CD14-positive monocyte (primary cell): ENCODE measurements at regions not wholly inside any gene's neighbourhood (a gene's known extent, or its start where the extent isn't known, plus 50 kb on each side); places are given as distances from the start of the nearest gene placed in this dataset.

ENCODE experiments used
- DNase-seq, 3 donors: peaks; one replicate each; pipeline ENCODE4 v3.0.0-alpha.2; 2011 to 2022
- H2AFZ ChIP-seq: 2 replicates; pipeline ENCODE4 v1.6.0; 2012; ENCODE audit warnings: mild to moderate bottlenecking, low read depth, low read length, inconsistent platforms; ENCODE audit not compliant: insufficient read depth, poor library complexity, severe bottlenecking
- H3K27ac ChIP-seq, 2 donors: 1 replicate in 1 of 2; 2 replicates in 1 of 2; pipeline ENCODE4 v1.5.1; 2012 to 2013; ENCODE audit warnings: low read length in 2 of 2, control low read depth in 1 of 2, inconsistent platforms in 1 of 2, low read depth in 1 of 2, mild to moderate bottlenecking in 1 of 2
- H3K27me3 ChIP-seq, 2 donors: one replicate each; pipeline versions ENCODE4 v1.6.0 to v1.6.1; 2011 to 2013; ENCODE audit warnings: low read length in 2 of 2; ENCODE audit not compliant: control insufficient read depth in 2 of 2, insufficient read depth in 2 of 2
- H3K36me3 ChIP-seq, 2 donors: replicated peaks in 1 of 2; 1 replicate in 1 of 2; 2 replicates in 1 of 2; pipeline versions ENCODE4 v1.5.1 to v1.6.1; 2012 to 2013; ENCODE audit warnings: low read length in 2 of 2, control low read depth in 1 of 2, inconsistent platforms in 1 of 2, mild to moderate bottlenecking in 1 of 2; ENCODE audit not compliant: insufficient read depth in 2 of 2, control insufficient read depth in 1 of 2
- H3K4me1 ChIP-seq, 2 donors: 1 replicate in 1 of 2; 2 replicates in 1 of 2; pipeline versions ENCODE4 v1.5.1 to v1.6.1; 2012 to 2013; ENCODE audit warnings: low read length in 2 of 2, control low read depth in 1 of 2, inconsistent platforms in 1 of 2, mild to moderate bottlenecking in 1 of 2, moderate library complexity in 1 of 2; ENCODE audit not compliant: insufficient read depth in 2 of 2, control insufficient read depth in 1 of 2
- H3K4me2 ChIP-seq: replicated peaks from 2 replicates; pipeline ENCODE3; 2012; ENCODE audit warnings: low read length, moderate library complexity, mild to moderate bottlenecking; ENCODE audit not compliant: poor library complexity, severe bottlenecking; ENCODE audit errors: extremely low read depth
- H3K4me3 ChIP-seq, 3 experiments: fragments of 200-600 bp in 1 of 3; sonication (generic) in 1 of 3; replicated peaks in 1 of 3; 1 replicate in 2 of 3; 2 replicates in 1 of 3; pipeline ENCODE4 v1.5.1; 2011 to 2013; ENCODE audit warnings: low read length in 3 of 3, mild to moderate bottlenecking in 3 of 3, control low read depth in 2 of 3, low read depth in 2 of 3, inconsistent platforms in 1 of 3, moderate library complexity in 1 of 3
- H3K79me2 ChIP-seq: 2 replicates; pipeline ENCODE4 v1.6.0; 2012; ENCODE audit warnings: mild to moderate bottlenecking, control low read depth, inconsistent platforms, low read length, moderate library complexity; ENCODE audit not compliant: insufficient read depth
- H3K9ac ChIP-seq: 2 replicates; pipeline ENCODE4 v1.6.0; 2017; ENCODE audit warnings: low read length, mild to moderate bottlenecking; ENCODE audit not compliant: insufficient read depth, poor library complexity, severe bottlenecking
- H3K9me3 ChIP-seq, 2 donors: replicated peaks in 1 of 2; 1 replicate in 1 of 2; 2 replicates in 1 of 2; pipeline versions ENCODE4 v1.5.1 to v1.6.1; 2012 to 2013; ENCODE audit warnings: low read length in 2 of 2, control low read depth in 1 of 2; ENCODE audit not compliant: control insufficient read depth in 1 of 2, insufficient read depth in 1 of 2
- H4K20me1 ChIP-seq: 2 replicates; pipeline ENCODE4 v1.6.0; 2012; ENCODE audit warnings: mild to moderate bottlenecking, low read length, control low read depth, moderate library complexity; ENCODE audit not compliant: insufficient read depth
- H3K27ac Mint-ChIP-seq, 7 donors: one replicate each; pipeline ENCODE4 v1.8.0; 2020; ENCODE audit warnings: mild to moderate bottlenecking in 7 of 7, mixed read lengths in 7 of 7, moderate library complexity in 6 of 7, inconsistent platforms in 2 of 7
- H3K27me3 Mint-ChIP-seq, 3 donors: one replicate each; pipeline ENCODE4 v1.8.0; 2021 to 2022; ENCODE audit warnings: low read depth in 3 of 3, mild to moderate bottlenecking in 3 of 3, mixed read lengths in 3 of 3, moderate library complexity in 3 of 3, inconsistent platforms in 1 of 3
- H3K36me3 Mint-ChIP-seq, 2 donors: one replicate each; pipeline ENCODE4 v1.8.0; 2020; ENCODE audit warnings: mixed read lengths in 2 of 2, inconsistent platforms in 1 of 2, mild to moderate bottlenecking in 1 of 2
- H3K4me1 Mint-ChIP-seq: one replicate; pipeline ENCODE4 v1.8.0; 2020; ENCODE audit warnings: mild to moderate bottlenecking, mixed read lengths
- H3K4me3 Mint-ChIP-seq, 2 donors: one replicate each; pipeline ENCODE4 v1.8.0; 2020; ENCODE audit warnings: mild to moderate bottlenecking in 2 of 2, mixed read lengths in 2 of 2, moderate library complexity in 1 of 2
- H3K9me3 Mint-ChIP-seq, 7 donors: one replicate each; pipeline ENCODE4 v1.8.0; 2020 to 2022; ENCODE audit warnings: mixed read lengths in 7 of 7, mild to moderate bottlenecking in 6 of 7, moderate library complexity in 6 of 7, inconsistent platforms in 2 of 7
- CTCF ChIP-seq: fragments of 200-600 bp; IDR thresholded peaks from one replicate; pipeline ENCODE4 v1.8.0; 2022; ENCODE audit warnings: antibody characterized with exemption, mild to moderate bottlenecking
- WGBS: methylation state at CpG from one replicate; pipeline ENCODE4 v1.1.5; 2013; ENCODE audit warnings: missing lambda C conversion rate; ENCODE audit not compliant: insufficient coverage; 5-methylcytosine and 5-hydroxymethylcytosine counted together
- intact Hi-C, 2 donors: fragments of 100-400 bp; cut with micrococcal nuclease; formaldehyde crosslinking; loops; one replicate each; pipeline versions ENCODE4 v1.15.0 to v1.15.1; 2023

GRCh38 chr15:91561371-91562100, 292.0 kb upstream of the SLCO3A1 start:
- 83% methylated on average over 4 of the region's 11 CpGs for WGBS
- H3K4me1 ChIP-seq: no peaks in the 10 kb centered on the region
- H3K9me3 ChIP-seq: no peaks in the 10 kb centered on the region
- H3K27ac ChIP-seq: no peak overlapping the region
- no peak overlapping the region for H3K9ac ChIP-seq
- H3K27me3 ChIP-seq: no peaks in the 10 kb centered on the region
- Mint-ChIP-seq H3K4me3 (no peak overlapping the region), H3K4me1 (no peaks in the 10 kb centered on the region), H3K27ac (no peak overlapping the region), H3K9me3 (peaks cover 0 to 4% (median 0%) of the 10 kb centered on the region in 7 donors), H3K36me3 (no peaks in the 10 kb centered on the region), H3K27me3 (peaks cover 0 to 4% (median 3%) of the 10 kb centered on the region in 3 donors)
- H4K20me1 ChIP-seq: no peaks in the 10 kb centered on the region
- H2AFZ ChIP-seq: no peak overlapping the region
- TF ChIP-seq CTCF: no peak
- H3K4me3 ChIP-seq: no peak overlapping the region
- intact Hi-C loops: no loop called here
- no peak overlapping the region for H3K4me2 ChIP-seq
- H3K79me2 ChIP-seq: no peaks in the 10 kb centered on the region
- no peaks in the 10 kb centered on the region for H3K36me3 ChIP-seq
- DNase-seq: no peak

GRCh38 chr15:91562698-91563097, 290.8 kb upstream of the SLCO3A1 start:
- Mint-ChIP-seq H3K36me3 (no peaks in the 10 kb centered on the region), H3K4me3 (no peak overlapping the region), H3K9me3 (peaks cover 0 to 4% (median 0%) of the 10 kb centered on the region in 7 donors), H3K27ac (no peak overlapping the region), H3K27me3 (peaks cover 0 to 4% (median 3%) of the 10 kb centered on the region in 3 donors), H3K4me1 (no peaks in the 10 kb centered on the region)
- Histone ChIP-seq H3K4me3 (no peak overlapping the region), H2AFZ (no peak overlapping the region), H3K4me2 (no peak overlapping the region), H3K27me3 (no peaks in the 10 kb centered on the region), H4K20me1 (no peaks in the 10 kb centered on the region), H3K4me1 (no peaks in the 10 kb centered on the region), H3K27ac (no peak overlapping the region), H3K79me2 (no peaks in the 10 kb centered on the region), H3K36me3 (no peaks in the 10 kb centered on the region), H3K9me3 (no peaks in the 10 kb centered on the region), H3K9ac (no peak overlapping the region)
- DNase-seq: no peak
- WGBS: no CpG with 5 or more reads among the region's 2 CpGs
- intact Hi-C loops: no loop called here
- TF ChIP-seq CTCF: no peak
